HG03354 (cell line): ENCODE measurements at regions not wholly inside any gene's neighbourhood (a gene's known extent, or its start where the extent isn't known, plus 50 kb on each side); places are given as distances from the start of the nearest gene placed in this dataset.
"Not testable (repeated sequence)": the region's sequence is repeated elsewhere in the genome, so short reads cannot be mapped to it uniquely, and the experiment has no call there.

Source experiments
- ATAC-seq: cut with Tn5 transposase; IDR thresholded peaks from one replicate; pipeline ENCODE4 v1.9.1; 2021; ENCODE audit warnings: mild to moderate bottlenecking; ENCODE audit not compliant: unreplicated experiment, poor library complexity, severe bottlenecking

DNA sequence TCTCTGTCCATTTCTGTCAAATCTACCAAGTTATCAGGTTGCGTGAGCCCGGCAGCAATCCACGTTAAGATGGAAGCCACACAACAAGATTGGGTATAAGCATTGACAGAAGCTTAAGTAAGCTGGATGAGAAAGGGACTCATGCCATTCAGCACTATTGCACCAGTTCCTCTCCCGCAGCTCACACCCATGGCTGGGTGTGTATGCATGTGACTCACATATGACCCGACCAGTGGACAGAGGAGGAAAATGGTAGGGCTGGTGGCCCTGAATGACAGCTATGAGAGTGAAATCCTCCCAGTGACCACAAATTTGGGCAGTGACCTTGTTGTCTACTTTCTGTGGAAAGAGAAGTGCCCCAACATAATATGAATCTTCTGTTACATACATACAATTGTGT, 113.5 kb downstream of the OTOR start:
- ATAC-seq = no peak

DNA sequence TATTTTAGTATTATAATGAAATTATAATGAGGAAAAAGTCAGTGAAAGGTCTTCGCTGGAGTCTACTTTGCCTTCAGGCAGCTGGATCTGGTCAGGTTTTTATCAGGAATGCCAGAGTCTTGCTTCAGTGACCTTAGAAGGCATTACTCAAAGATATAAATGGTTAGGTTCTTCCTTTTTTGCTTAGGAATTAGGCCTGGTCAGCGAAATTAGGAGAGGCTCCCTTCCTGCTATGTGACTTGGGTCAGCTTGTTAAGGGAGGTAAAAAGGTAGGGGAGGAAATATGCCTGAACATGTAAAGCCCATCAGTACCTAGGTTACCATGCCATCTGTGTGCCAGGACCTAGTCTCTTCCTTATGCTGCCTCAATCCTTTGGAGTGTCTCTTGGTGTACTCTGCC, 115.1 kb downstream of the OTOR start:
- no peak for ATAC-seq

DNA sequence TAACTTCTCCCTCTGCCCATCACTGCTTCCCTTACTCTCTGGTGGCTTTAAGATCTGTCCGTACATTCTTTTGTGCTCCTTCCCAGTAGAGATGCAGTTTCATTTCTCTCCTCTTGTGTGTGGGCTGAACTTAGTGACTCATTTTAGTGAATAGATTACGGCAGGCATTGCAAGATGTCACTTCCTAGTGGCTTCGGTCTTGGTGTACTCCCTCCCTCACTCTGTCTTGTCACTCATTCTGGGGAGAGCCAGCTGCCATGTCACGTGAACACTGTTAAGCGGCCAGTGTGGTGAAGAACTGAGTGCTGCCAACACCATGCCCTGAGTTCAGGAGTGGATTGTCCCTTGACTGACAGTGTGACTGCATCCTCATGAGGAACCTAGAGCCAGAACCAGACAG, 115.9 kb downstream of the OTOR start:
- ATAC-seq = no peak

DNA sequence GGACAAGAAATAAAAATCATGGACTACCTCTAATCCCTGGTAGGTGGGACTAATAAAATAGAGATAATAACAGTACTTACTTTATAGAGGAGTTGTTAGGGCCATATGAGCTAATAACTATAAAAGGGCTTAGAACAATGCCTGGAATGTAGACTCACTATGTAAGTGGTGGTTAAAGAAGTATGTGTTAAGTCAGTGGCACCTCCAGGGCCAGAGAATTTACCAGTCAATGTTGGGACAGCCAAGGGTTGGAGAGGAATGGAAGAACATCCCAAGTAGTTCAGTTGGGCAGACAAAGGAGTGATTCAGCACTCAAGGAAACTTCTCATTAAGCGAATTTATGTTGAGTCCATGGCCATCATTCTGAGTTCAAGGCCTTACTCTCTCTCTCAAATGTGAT, 116.8 kb downstream of the OTOR start:
- no peak for ATAC-seq

GRCh38 chr20:16865406-16865805, 117.2 kb downstream of the OTOR start:
- ATAC-seq = no peak

DNA sequence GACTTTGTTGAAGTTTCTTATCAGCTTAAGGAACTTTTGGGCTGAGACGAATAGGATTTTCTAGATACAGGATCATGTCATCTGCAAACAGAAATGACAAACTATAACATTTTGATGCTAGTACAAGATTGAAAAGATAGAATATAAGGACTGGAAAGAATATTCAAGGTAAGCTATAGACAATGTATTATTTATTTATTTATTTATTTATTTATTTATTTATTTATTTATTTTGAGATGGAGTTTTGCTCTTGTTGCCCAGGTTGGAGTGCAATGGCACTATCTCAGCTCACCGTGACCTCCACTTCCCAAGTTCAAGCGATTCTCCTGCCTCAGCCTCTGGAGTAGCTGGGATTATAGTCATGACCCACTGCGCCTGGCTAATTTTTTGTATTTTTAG, 125.0 kb downstream of the OTOR start:
- not testable (repeated sequence) for ATAC-seq

DNA sequence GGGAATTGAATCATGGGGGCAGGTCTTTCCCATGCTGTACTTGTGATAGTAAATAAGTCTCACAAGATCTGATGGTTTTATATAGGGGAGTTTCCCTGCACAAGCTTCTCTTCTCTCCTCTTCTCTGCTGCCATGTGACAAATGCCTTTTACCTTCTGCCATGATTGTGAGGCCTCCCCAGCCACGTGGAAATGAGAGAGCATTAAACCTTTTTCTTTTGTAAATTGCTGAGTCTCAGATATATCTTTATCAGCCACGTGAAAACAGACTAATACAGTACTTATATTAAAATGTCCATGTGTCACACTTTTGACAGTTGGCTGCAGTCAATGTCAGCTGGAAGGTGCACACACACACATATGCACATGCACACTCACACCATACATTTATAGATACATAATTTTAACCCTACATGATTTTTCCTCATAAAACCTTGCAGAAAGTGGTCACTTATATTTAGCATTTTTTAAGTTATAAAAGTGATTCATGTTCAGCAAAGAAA, 128.9 kb downstream of the OTOR start:
- ATAC-seq = no peak

- ATAC-seq = no peak
Measured at GRCh38 chr20:16885746-16886145, 137.6 kb downstream of the OTOR start.

DNA sequence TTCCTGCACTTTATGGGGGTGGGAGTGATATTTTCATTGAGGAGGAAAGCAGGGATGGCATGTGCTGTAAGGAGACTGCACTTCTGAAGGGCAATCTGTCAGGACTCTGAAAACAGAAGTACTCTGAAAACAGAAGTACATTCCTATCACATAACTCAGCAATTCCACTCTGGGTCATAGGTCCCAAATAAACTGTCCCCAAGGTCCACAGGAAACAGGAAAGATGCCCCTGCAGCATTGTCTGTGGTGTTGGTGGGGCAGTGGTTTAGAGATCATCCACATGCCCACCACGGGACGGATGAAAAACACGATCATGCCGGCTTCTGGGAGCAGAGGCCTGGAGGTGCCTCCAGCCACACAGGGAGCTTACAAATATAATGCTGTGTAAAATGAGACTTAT, 150.3 kb downstream of the OTOR start:
- no peak for ATAC-seq

DNA sequence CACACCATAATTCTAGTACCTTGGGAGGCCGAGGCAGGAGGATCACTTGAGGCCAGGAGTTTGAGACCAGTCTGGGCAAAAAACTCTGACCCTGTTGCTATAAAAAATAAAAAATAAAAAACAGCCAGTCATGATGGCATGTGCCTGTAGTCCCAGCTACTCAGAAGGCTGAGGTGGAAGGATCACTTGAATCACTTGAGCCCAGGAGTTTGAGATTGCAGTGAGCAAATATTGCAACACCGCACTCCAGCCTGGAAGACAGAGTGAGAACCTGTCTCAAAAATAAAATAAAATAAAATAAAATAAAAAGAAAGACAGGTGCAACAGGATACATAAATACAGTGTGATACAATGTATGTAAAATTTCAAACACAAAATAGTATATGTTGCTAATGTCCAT, 154.5 kb downstream of the OTOR start:
- no peak for ATAC-seq

GRCh38 chr20:16904751-16905150, 156.6 kb downstream of the OTOR start:
- ATAC-seq = no peak

DNA sequence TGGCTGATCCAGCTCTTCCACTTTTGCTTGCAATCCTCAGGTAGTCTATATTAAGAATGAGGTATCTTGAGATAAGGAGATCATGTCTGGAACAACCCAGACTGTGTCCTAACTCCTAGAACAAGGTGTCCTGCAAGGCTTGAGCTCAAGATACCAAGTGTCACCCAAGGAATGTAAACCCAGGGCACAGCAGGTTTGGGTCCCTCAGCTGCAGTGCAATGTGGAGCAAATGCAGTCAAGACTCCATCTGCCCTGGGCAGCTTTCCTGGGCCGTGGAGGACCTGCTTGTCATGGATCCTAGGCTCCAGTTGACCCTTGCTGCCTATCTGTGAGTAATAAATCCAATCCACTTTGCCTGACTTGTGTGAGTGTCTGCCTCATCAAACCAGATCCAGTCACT, 166.1 kb downstream of the OTOR start:
- no peak for ATAC-seq

- no peak for ATAC-seq
Measured at GRCh38 chr20:16916165-16916564, 168.0 kb downstream of the OTOR start.

GRCh38 chr20:16917636-16918035, 169.5 kb downstream of the OTOR start:
- no peak for ATAC-seq

GRCh38 chr20:16918366-16918765, 170.2 kb downstream of the OTOR start:
- ATAC-seq = no peak

- no peak for ATAC-seq
Measured at GRCh38 chr20:16919841-16920240, 171.7 kb downstream of the OTOR start.

GRCh38 chr20:16922834-16923233, 174.7 kb downstream of the OTOR start:
- ATAC-seq = no peak

- ATAC-seq = no peak
Measured at GRCh38 chr20:16926626-16927430, 178.7 kb downstream of the OTOR start.

DNA sequence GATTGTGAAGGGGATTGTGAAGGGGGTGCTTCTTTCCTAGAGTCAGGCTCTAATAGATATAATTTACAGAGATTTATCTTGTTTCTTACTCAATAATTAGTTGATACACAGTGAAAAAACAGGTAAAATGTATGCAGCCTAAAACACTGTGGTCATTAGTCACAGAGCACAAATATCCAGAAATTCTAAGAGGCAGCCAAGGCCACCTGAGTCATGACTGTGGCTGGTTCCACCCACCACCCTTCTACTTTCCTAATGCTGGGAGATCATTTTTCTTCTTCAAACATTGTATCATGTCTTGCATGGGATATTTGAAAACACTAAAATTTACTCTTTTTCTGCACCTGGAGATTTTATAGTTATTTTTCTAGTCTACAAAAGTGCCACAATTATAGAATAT, 181.6 kb downstream of the OTOR start:
- no peak for ATAC-seq

- no peak for ATAC-seq
Measured at GRCh38 chr20:16930656-16931055, 182.5 kb downstream of the OTOR start.

- ATAC-seq = no peak
Measured at GRCh38 chr20:16939051-16939450, 190.9 kb downstream of the OTOR start.

- no peak for ATAC-seq
Measured at GRCh38 chr20:16940701-16941100, 192.5 kb downstream of the OTOR start.
